GM21526 (cell line): ENCODE measurements at regions not wholly inside any gene's neighbourhood (a gene's known extent, or its start where the extent isn't known, plus 50 kb on each side); places are given as distances from the start of the nearest gene placed in this dataset.
"Not testable (repeated sequence)": the region's sequence is repeated elsewhere in the genome, so short reads cannot be mapped to it uniquely, and the experiment has no call there.

ENCODE experiments used
- ATAC-seq: cut with Tn5 transposase; IDR thresholded peaks from one replicate; pipeline ENCODE4 v1.9.1; 2021; ENCODE audit warnings: moderate library complexity; ENCODE audit not compliant: unreplicated experiment, low FRiP score

DNA sequence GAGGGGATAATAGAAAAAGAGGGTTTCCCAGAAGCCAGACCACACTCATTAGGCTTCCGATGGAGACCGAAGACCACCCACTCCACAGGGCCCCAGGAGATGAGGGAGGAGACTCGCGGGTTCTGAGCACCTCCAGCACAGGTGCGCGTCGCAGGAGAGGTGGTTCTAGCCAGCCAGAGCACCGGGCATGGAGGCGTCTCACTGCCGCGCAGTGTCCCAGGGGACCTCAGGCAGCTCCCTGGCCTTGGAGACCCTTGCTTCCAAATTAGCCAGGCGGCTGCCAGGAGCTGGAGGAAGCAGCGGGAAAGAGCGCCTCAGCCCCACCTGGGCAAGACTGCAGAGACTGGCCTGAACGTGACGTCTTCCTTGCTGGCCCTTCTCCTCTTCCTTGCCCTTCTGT is 115.4 kb upstream of the FBXL7 start:
- ATAC-seq = no peak

DNA sequence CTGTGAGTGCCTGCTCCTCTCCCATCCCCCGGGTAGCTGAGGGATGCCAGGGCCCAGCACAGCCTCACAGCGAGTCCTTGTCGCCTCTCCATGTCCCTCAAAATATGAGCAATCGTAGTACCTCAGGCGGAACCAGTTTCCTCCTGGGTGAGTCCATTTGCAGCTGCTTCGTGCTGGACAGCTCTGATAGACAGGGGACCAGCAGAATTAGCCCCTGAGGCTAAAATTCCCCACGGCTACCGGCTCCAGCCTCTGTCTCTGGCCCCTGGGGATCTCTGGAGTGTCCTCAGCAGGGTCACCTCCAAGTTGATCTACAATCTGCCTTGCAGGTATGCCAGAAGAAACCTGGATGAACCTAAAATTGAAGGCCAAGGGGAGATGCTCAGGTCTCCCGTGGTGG is 115.8 kb upstream of the FBXL7 start:
- no peak for ATAC-seq

DNA sequence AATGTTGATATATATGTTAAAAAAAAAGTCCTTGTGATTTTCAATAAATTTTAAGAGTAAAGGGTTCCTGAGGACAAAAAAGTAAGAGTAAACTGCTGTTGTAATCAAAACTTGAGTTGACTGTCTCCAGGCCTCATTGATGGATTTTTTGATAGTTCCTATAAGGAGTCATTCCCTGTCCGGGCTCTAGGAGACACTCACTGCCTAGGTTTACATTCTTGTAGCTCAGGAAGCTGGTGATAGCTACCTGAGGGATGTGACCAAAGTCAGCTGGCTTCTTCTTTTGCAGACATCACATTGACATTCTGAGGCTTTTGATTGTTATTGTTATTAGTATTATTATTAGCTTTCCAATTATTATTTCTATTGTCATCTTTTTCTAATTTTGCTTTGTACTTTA is 116.5 kb upstream of the FBXL7 start:
- ATAC-seq = no peak

DNA sequence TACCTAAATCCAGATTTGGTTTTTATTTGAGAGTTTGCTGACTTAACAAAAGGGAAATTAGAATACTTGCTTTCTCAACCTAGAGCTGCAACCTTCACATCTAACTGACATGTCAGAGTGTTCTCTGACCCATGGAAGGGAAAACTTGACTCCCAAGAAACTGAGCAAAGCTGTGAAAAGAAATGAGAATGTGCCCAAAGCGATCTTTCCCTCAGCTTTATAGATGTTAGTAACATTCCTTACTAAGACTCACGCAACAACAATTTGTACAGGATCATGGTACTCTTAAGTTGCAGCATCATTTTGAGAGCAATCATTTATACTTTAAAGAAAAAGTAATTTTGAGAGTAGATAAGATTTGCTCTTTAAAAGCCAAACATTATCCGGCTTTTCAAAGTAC is 117.0 kb upstream of the FBXL7 start:
- ATAC-seq = no peak

DNA sequence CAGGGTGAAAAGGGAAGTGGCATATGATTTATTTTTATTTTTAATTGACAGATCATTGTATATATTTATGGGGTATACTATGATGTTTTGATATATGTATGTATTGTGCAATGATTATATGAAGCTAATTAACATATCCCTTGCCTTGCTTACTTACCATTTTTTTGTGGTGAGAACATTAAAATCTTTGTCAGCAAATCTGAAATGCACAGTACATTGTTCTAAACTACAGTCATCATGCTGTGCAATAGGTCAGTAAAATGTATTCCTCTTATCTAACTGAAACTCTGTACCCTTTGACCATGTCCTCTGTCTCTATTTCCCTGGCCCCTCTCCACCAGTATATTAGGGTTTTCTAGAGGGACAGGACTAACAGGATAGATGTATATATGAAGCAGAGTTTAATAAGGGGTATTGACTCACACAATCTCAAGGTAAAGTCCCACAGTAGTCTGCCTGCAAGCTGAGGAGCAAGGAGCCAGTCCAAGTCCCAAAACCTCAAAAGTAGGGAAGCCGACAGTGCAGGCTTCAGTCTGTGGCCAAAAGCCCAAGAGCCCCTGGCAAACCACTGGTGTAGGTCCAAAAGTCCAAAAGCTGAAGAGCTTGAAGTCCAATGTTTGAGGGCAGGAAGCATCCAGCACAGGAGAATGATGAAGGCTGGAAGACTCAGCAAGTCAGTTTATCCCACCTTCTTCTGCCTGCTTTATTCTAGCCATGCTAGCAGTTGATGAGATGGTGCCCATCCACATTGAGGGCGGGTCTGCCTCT is 122.2 kb upstream of the FBXL7 start:
- ATAC-seq = no peak

DNA sequence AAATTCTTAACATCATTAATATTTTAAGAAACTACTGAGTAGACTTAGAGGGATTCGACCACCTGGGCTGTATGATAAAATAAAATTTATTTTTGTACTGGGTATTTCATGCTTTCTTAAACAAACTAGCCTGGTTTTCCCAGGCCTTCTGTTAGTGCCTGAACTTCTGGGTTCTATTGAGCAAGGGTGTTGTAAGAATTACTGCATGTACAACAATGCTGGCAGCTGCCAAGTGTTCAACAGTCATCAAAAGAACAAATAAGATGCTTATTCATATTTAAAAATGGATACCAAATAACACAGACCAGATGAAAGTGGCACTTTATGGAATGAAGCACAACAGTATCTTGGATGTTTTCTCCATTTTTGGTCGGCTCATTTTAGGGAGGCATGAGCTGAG is 123.2 kb upstream of the FBXL7 start:
- ATAC-seq = no peak

DNA sequence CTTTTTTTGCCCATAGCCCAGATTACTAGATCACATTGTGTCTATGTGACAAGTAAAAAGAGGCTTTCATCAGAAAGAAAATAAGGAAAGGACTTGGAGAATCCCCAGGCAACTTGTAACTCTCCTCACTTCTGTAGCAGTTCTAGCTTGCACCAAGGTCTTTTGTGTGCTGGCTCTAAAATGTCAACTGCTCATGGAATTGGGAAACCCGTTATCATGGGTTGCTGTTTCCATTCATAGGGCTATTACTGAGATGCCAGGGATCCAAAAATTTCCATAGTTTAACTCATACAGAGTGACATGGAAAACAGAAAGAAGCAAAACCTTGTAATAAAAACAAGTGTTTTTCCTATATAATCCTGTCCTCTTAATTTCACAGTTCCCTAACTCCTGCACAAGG is 123.9 kb upstream of the FBXL7 start:
- ATAC-seq = no peak

DNA sequence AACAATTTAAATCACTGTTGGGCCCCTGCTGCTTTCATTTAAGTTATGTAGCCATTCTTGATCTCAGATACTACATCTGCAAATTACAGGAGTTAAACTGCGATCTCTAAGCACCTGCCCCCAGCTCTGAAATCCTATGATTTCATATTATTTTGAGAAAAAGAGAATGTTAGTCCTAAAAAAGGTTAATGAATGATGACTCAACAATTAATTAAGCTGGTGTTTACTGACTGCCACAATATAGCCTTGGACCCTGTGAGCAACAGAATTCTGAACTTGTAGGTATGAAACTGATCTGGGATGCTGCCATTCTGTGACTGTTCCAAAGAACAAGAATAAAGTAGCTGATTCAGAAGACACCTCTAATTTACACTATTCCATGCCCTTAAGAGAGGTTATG is 124.4 kb upstream of the FBXL7 start:
- no peak for ATAC-seq

DNA sequence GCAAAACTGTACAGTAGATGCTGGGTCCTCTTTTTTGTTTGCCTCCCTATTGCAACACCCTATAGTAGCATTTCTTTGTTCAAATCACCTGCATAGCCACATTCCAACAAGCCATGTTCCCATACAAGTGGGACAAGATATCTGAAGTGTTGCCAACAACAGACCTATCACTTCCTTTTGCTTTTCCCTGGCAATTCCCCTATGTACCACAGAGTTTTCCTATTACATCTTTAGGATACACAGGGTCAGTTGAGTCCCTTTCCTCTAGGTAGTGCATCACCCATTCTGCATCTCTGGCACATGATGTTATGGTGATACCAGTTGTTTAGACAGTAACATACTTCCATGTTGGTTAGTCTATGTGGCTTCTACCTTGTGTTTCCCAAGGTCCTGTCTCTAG is 125.1 kb upstream of the FBXL7 start:
- no peak for ATAC-seq

DNA sequence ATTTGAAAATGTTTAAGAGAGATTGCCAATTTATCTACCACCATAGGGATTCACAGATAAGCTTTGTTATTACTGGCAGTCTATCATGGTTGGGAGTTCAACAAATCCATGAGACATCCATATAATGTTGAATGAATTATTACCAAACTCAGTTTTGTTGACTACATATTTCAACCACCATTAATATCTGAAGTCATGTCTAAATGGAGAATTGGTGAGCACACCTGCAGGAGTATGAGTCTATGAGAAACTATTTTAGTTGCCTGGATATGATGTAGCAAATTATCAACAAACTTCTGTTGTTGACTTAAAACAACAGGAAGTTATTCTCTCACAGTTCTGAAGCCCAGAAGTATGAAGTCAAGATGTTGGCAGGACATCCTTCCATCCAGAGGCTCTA is 126.8 kb upstream of the FBXL7 start:
- no peak for ATAC-seq

DNA sequence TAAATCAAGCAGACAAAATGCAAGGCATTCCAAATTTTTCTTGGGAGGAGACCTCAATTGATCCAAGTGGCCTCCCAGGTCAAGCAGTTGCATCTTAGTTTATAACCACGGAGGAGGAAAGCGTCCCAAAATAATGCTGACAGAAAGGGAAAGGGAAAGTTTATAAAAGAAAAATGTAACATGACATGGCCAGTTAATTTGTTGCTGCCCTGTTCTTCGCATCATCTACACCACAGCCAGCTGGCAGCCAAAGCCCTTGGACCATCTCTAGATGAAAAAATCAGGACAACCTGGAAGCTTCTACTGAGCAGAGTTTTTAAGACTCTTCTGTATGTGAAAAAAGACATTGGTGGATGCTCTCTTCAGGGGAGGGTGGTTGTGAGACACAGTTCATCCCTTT is 128.8 kb upstream of the FBXL7 start:
- ATAC-seq = no peak

DNA sequence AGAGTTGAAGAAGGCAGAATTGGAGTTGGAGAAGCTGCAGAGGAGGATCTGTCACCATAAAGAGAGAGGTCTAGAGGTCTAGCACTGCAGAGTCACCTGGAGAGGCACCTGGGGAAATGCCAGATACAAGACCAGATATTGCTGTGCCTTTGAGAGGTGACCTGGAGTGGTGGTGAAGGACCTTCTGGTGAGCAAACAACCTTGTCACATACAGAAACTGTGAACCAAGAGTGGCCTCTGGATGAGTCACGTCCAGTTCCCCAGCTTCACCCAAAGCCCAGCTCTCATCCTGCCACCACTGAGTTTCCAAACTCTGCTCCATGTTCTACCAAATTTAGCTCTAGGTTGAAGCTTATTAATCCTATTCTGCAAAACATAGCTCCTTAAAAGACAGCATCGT is 131.1 kb upstream of the FBXL7 start:
- ATAC-seq = no peak

DNA sequence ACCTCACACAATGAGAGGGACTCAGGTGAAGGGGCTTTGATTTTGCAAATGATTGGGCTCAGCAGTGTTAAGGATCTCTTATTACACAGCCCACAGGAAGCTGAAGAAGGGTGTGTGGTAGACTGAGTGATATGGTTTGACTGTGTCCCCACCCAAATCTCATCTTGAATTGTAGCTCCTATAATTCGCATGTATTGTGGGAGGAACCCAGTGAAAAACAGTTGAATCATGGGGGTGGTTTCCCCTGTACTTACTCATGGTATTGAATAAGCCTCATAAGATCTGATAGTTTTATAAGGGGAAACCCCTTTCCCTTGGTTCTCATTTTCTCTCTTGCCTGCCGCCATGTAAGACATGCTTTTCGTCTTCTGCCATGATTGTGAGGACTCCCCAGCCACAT is 132.5 kb upstream of the FBXL7 start:
- no peak for ATAC-seq

DNA sequence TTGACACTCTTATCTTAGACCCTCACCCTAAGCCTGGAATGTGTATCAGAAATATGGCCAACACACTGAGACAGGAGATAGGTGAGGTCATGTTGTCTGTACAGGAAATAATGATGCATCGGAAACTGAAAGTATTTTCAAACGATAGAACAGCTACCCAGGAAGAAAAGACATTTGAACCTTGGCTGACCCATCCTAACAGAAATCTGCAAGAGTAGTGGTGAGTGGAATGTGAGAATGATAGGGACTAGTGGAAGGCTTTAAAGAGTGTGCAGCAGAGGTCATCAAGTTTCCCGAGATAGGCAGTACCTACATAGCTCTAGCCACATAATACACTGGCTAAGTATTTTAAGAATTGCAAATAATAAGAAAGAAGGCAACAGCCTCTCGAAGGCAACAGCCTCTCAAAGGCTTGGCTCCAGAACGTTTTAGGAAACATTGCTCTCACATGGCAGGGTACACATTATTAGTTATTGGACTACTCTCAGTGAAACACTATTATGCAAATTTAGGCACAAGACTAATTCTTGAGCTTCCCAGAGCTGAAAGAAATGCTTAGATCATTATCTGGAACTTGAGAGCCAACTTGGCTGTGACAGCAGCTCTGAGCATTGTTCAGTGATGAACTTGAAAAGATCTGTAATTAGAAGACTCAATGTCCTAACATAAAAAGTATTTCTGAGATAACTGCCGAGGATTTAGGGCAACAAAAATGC is 133.1 kb upstream of the FBXL7 start:
- no peak for ATAC-seq

DNA sequence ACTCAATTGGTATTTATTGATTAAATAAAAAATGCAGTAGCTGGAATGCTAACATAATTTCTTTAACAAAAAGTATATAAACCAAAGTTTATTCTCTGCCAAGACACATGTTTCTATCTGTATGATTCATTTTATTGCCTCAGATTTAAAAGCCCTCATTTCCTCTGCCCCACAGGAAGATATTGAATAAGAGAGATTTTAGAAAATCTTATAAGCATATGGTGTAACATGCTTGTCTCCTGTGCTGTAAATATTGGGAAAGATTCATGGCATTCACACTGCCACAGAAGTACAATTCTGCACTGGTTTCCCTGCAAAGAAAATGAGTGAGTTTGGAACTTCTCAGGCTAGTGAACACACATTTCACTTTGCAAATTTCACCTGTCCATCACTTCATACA is 134.9 kb upstream of the FBXL7 start:
- no peak for ATAC-seq

DNA sequence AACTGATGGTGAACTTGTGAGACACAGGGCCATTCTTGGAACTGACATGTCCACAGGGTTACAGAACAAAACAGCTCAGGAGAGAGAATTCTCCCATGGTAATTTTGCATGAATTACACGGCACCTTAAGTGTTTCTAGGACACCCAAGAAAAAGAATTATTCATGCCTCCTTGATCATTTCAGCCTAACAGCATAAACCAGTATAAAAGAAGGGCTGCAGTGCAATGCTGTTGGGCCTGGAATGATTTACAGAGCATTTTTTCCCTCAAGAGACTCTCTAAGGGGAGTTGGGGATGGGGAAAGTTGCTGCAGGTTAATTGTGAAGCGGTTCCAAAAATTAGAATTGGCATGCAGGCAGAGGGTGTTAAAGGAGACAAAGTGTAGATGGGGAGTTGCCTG is 136.4 kb upstream of the FBXL7 start:
- no peak for ATAC-seq

DNA sequence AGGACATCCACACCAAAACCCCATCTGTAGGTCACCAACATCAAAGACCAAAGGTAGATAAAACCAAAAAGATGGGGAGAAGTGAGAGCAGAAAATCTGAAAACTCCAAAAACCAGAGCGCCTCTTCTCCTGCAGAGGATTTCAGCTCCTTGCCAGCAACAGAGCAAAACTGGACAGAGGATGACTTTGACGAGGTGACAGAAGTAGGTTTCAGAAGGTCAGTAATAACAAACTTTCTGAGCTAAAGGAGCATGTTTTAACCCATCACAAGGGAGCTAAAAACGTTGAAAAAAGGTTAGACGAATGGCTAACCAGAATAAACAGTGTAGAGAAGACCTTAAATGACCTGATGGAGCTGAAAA is 142.9 kb upstream of the FBXL7 start:
- ATAC-seq = not testable (repeated sequence)

DNA sequence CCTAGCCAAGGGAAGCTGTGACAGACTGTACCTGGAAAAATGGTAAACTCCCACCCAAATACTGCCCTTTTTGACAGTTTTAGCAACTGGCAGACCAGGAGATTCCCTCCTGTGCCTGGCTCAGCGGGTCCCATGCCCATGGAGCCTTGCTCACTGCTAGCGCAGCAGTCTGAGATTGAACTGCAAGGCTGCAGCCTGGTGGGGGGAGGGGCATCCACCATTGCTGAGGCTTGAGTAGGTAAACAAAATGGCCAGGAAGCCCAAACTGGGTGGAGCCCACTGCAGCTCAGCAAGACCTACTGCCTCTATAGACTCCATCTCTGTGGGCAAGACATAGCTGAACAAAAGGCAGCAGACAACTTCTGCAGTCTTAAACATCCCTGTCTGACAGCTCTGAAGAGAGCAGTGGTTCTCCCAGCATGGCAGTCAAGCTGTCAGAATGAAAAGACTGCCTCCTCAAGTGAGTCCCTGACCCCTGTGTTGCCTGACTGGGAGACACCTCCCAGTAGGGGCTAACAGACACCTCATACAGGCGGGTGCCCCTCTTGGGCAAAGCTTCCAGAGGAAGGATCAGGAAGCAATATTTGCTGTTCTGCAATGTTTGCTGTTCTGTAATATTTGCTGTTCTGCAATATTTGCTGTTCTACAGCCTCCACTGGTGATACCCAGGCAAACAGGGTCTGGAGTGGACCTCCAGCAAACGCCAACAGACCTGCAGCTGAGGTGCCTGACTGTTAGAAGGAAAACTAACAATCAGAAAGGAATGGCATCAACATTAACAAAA is 143.5 kb upstream of the FBXL7 start:
- not testable (repeated sequence) for ATAC-seq

DNA sequence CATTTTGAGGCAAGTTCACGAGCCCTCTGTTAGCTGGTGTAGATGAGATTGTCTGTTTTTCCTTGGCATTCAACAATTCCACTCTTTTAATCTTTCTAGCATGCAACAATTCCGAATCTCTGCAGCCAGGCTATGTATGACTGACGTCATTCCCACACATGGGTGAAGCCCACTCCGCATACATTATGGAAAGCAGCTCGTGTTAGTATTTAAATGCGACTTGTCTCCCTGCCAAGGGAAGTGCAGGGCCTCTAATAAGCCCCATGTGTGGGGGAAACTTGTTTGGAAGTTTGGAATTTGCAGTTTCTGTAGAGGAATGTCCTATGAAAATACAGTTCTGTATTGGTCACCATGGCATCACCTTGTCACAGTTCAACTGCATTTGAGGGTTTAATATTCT is 146.0 kb upstream of the FBXL7 start:
- no peak for ATAC-seq

DNA sequence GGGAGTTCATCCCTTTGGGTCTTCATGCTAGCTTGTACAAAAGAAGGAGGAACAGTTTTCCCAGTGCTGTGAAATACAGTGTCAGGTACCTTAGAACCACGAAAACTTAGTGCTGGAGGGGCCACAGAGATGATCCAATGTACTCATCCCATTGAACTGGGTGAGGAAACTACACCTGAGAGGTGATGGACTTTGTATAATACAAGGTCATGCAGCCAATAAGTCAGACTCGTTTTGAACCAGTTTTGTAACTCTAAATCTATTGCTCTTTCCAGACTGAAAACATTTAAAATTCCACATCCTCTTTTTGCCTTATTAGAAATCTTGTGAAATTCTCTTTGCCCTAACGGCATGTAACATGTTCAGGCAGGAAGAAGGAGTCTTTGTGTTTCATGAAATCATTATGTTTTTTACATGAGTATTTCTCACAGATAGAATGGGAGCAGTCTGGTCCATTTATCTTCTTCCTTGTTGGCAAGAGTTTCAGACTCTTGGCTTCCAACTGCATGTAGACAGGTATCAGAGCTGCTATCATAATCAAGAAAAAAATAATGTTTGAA is 146.8 kb upstream of the FBXL7 start:
- ATAC-seq = no peak

DNA sequence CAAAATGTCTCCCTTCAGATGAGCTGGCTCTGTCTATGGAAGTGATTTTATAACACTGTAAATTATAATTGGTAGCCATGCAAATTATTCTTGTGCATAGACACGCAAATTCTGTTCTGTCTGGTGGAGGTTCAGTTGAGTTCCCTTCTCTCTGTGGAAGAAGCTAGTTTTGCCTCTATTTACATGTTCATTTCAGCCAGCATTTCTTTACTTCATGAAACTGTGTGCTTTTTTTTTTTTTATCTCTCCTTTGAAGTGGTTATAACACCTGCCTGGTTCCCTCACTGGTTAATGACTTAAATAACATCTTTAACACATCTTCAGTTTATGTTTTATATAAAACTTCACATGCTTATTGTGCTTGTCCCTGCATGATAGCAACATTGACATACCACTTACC is 149.4 kb upstream of the FBXL7 start:
- no peak for ATAC-seq
